Panc1 (cell line): ENCODE measurements at regions not wholly inside any gene's neighbourhood (a gene's known extent, or its start where the extent isn't known, plus 50 kb on each side); places are given as distances from the start of the nearest gene placed in this dataset.

Experiments
- ATAC-seq: fragments of 200-7000 bp; cut with Tn5 transposase; 2 replicates; pipeline ENCODE4 v1.9.1; 2020; ENCODE audit warnings: mild to moderate bottlenecking, moderate library complexity
- BruUV-seq: library from RNA; stranded (reverse); fragments of 400-500 nt; replicated peaks from 2 replicates; lab custom pipeline; 2021; lab: Mats Ljungman, UMichigan
- CTCF ChIA-PET: fragments of 300-600 bp; sonication (Branson Sonifier 250); formaldehyde crosslinking; loops from one replicate; lab custom pipeline; 2022; ENCODE audit warnings: antibody characterized with exemption; lab: Charles Lee
- POLR2A ChIA-PET: fragments of 300-600 bp; sonication (Branson Sonifier 250); formaldehyde crosslinking; loops from one replicate; lab custom pipeline; 2022; ENCODE audit warnings: antibody characterized with exemption; lab: Charles Lee
- DNase-seq: peaks from one replicate; pipeline ENCODE4 v3.0.0-alpha.2; 2010; ENCODE audit warnings: low read depth, low spot score
- H3K27ac ChIP-seq: 2 replicates; pipeline ENCODE4 v1.5.1; 2011; ENCODE audit warnings: mild to moderate bottlenecking, low read length, inconsistent platforms
- H3K27me3 ChIP-seq: fragments of 200-500 bp; sonication (Bioruptor generic); 2 replicates; pipeline ENCODE4 v1.6.0; 2014; ENCODE audit warnings: low read length, inconsistent platforms; ENCODE audit not compliant: control insufficient read depth, insufficient read depth
- H3K36me3 ChIP-seq: fragments of 200-500 bp; sonication (Bioruptor generic); 2 replicates; pipeline ENCODE4 v1.5.1; 2014; ENCODE audit warnings: inconsistent platforms, mild to moderate bottlenecking, low read length, moderate library complexity; ENCODE audit not compliant: control insufficient read depth, insufficient read depth
- H3K4me1 ChIP-seq: 2 replicates; pipeline ENCODE4 v1.5.1; 2011; ENCODE audit warnings: inconsistent platforms, mild to moderate bottlenecking, low read length, moderate library complexity; ENCODE audit not compliant: control insufficient read depth, insufficient read depth
- H3K4me3 ChIP-seq, 2 experiments: 2 replicates each; pipeline ENCODE4 v1.5.1; 2011 to 2012; ENCODE audit warnings: low read depth in 2 of 2, low read length in 2 of 2, mild to moderate bottlenecking in 2 of 2, inconsistent platforms in 1 of 2, moderate library complexity in 1 of 2
- H3K9me3 ChIP-seq: fragments of 200-500 bp; sonication (Bioruptor generic); 2 replicates; pipeline ENCODE4 v1.5.1; 2014; ENCODE audit warnings: low read depth, mild to moderate bottlenecking, inconsistent platforms, low read length, moderate library complexity; ENCODE audit not compliant: control insufficient read depth, insufficient read depth
- POLR2AphosphoS5 ChIP-seq: IDR thresholded peaks from 2 replicates; pipeline ENCODE4 v1.6.1; 2012; ENCODE audit warnings: mild to moderate bottlenecking, low read depth, low read length, moderate library complexity
- SIN3A ChIP-seq: IDR thresholded peaks from 2 replicates; pipeline ENCODE4 v1.6.1; 2012; ENCODE audit warnings: low read depth, mild to moderate bottlenecking, low read length, moderate library complexity, borderline replicate concordance; ENCODE audit not compliant: insufficient read depth
- TCF7L2 ChIP-seq: IDR thresholded peaks from 2 replicates; pipeline ENCODE4 v1.6.1; 2011; ENCODE audit warnings: mild to moderate bottlenecking, low read depth, low read length, inconsistent platforms
- in situ Hi-C: cut with HindIII; loops from 2 replicates; pipeline ENCODE4 v1.10.0; 2016; ENCODE audit warnings: low sequenced_read_pairs, low pct_unique_long_range_greater_than_20kb
- intact Hi-C: fragments of 100-400 bp; cut with micrococcal nuclease; formaldehyde crosslinking; loops from one replicate; pipeline ENCODE4 v1.10.0; 2022; ENCODE audit not compliant: unreplicated experiment
- TF ChIP-seq, protein P1 (sequence below), 2 experiments: IDR thresholded peaks; 2 replicates each; pipeline ENCODE4 v1.6.1; 2011 to 2012; ENCODE audit warnings: low read depth in 2 of 2, control low read depth in 1 of 2, low read length in 1 of 2, mild to moderate bottlenecking in 1 of 2, moderate library complexity in 1 of 2; ENCODE audit not compliant: insufficient read depth in 1 of 2
- TF ChIP-seq, protein P2 (sequence below): fragments of 450-650 bp; IDR thresholded peaks from 2 replicates; pipeline ENCODE4 v1.5.1; 2017; ENCODE audit warnings: mild to moderate bottlenecking

DNA sequence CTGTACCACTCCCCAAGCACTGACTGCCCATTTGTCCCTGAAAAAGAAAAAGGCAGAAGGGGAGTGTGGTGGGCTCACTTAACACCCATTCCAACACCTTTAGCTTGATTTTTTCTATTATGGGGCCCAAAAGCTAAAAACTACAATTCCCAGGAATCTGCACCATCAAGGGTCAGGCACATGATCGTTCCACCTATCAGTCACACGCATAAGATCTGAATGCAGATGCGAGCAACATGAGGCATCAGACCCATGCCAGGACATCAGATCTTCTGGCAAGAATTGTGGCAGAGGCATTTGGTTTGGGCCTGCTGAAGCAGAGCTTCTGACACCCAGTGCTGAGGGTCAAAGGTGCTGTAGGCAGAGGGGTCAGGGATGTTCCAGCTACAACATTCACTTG lies 595.9 kb downstream of the BCOR start:
- H3K4me3 ChIP-seq = no peak overlapping the region
- in situ Hi-C loops = no loop called here
- no peak for DNase-seq

DNA sequence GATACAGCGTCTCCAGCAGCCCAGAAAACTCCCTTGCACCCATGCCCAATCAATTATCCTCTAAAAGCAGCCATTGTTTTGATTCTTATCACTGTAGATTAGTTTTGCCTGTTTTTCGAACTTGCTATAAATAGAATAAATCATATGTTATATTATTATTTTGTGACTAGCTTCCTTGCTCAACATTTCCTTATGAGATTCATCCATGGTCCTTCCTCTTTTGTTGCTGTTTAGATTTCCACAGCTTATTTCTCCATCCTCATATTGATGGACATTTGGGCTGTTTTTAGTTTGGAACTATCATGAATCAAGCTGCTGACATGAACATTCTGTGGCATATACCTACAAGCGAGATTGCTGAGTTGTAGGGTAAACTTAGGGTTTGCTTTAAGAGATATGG lies 595.3 kb downstream of the BCOR start:
- Histone ChIP-seq H3K9me3 (no peaks in the 10 kb centered on the region), H3K4me1 (no peaks in the 10 kb centered on the region), H3K27ac (no peak overlapping the region), H3K27me3 (no peaks in the 10 kb centered on the region), H3K4me3 (no peak overlapping the region), H3K36me3 (no peaks in the 10 kb centered on the region)
- no peak for DNase-seq
- intact Hi-C loops (no loop called here), in situ Hi-C loops (no loop called here)
- BruUV-seq = no TSS peak
- TF ChIP-seq, protein P1, sequence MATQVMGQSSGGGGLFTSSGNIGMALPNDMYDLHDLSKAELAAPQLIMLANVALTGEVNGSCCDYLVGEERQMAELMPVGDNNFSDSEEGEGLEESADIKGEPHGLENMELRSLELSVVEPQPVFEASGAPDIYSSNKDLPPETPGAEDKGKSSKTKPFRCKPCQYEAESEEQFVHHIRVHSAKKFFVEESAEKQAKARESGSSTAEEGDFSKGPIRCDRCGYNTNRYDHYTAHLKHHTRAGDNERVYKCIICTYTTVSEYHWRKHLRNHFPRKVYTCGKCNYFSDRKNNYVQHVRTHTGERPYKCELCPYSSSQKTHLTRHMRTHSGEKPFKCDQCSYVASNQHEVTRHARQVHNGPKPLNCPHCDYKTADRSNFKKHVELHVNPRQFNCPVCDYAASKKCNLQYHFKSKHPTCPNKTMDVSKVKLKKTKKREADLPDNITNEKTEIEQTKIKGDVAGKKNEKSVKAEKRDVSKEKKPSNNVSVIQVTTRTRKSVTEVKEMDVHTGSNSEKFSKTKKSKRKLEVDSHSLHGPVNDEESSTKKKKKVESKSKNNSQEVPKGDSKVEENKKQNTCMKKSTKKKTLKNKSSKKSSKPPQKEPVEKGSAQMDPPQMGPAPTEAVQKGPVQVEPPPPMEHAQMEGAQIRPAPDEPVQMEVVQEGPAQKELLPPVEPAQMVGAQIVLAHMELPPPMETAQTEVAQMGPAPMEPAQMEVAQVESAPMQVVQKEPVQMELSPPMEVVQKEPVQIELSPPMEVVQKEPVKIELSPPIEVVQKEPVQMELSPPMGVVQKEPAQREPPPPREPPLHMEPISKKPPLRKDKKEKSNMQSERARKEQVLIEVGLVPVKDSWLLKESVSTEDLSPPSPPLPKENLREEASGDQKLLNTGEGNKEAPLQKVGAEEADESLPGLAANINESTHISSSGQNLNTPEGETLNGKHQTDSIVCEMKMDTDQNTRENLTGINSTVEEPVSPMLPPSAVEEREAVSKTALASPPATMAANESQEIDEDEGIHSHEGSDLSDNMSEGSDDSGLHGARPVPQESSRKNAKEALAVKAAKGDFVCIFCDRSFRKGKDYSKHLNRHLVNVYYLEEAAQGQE (IDR thresholded peaks at IDR 0.05; ENCODE audit: insufficient read depth in 1 of 2, low read depth in 2 of 2, low read length in 1 of 2) = no peak
- TF ChIP-seq SIN3A = no peak
- TF ChIP-seq POLR2AphosphoS5 = no peak
- TF ChIP-seq TCF7L2 = no peak
- TF ChIP-seq, protein P2, sequence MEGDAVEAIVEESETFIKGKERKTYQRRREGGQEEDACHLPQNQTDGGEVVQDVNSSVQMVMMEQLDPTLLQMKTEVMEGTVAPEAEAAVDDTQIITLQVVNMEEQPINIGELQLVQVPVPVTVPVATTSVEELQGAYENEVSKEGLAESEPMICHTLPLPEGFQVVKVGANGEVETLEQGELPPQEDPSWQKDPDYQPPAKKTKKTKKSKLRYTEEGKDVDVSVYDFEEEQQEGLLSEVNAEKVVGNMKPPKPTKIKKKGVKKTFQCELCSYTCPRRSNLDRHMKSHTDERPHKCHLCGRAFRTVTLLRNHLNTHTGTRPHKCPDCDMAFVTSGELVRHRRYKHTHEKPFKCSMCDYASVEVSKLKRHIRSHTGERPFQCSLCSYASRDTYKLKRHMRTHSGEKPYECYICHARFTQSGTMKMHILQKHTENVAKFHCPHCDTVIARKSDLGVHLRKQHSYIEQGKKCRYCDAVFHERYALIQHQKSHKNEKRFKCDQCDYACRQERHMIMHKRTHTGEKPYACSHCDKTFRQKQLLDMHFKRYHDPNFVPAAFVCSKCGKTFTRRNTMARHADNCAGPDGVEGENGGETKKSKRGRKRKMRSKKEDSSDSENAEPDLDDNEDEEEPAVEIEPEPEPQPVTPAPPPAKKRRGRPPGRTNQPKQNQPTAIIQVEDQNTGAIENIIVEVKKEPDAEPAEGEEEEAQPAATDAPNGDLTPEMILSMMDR = no peak
- ATAC-seq = no peak
- POLR2A ChIA-PET = no interaction called here
- CTCF ChIA-PET = no interaction called here

More for the DNA sequence above, 595.9 kb downstream of the BCOR start:
- POLR2A ChIA-PET = no interaction called here
- Histone ChIP-seq H3K9me3 (no peaks in the 10 kb centered on the region), H3K4me1 (no peaks in the 10 kb centered on the region), H3K27ac (no peak overlapping the region), H3K36me3 (no peaks in the 10 kb centered on the region), H3K27me3 (no peaks in the 10 kb centered on the region)
- CTCF ChIA-PET = no interaction called here
- intact Hi-C loops = no loop called here
- no peak for ATAC-seq
- BruUV-seq = no TSS peak
- TF ChIP-seq POLR2AphosphoS5 (no peak), TCF7L2 (no peak), SIN3A (no peak)
- TF ChIP-seq, protein P2 = no peak
- TF ChIP-seq, protein P1 (IDR thresholded peaks at IDR 0.05; ENCODE audit: insufficient read depth in 1 of 2, low read depth in 2 of 2, low read length in 1 of 2) = no peak
